Mesothelial cell of epicardium (in vitro differentiated cells): ENCODE measurements at regions not wholly inside any gene's neighbourhood (a gene's known extent, or its start where the extent isn't known, plus 50 kb on each side); places are given as distances from the start of the nearest gene placed in this dataset.
"Not testable (repeated sequence)": the region's sequence is repeated elsewhere in the genome, so short reads cannot be mapped to it uniquely, and the experiment has no call there.

Experiments
- DNase-seq, 2 experiments: peaks; one replicate each; pipeline ENCODE4 v3.0.0; 2021; ENCODE audit warnings: low spot score in 2 of 2; ENCODE audit not compliant: unreplicated experiment in 2 of 2
- H3K27ac Mint-ChIP-seq: 2 replicates; pipeline ENCODE4 v1.8.0; 2021; ENCODE audit warnings: mixed read lengths
- H3K27me3 Mint-ChIP-seq: 2 replicates; pipeline ENCODE4 v1.8.0; 2021; ENCODE audit warnings: low read depth, mixed read lengths
- H3K36me3 Mint-ChIP-seq: 2 replicates; pipeline ENCODE4 v1.8.0; 2021; ENCODE audit warnings: mixed read lengths
- H3K4me1 Mint-ChIP-seq: 2 replicates; pipeline ENCODE4 v1.8.0; 2021; ENCODE audit warnings: mixed read lengths
- H3K4me3 Mint-ChIP-seq: 2 replicates; pipeline ENCODE4 v1.8.0; 2021; ENCODE audit warnings: mild to moderate bottlenecking, moderate library complexity, mixed read lengths
- H3K9me3 Mint-ChIP-seq: 2 replicates; pipeline ENCODE4 v1.8.0; 2021; ENCODE audit warnings: mixed read lengths
- CTCF ChIP-seq: fragments of 200-600 bp; sonication (generic); IDR thresholded peaks from one replicate; pipeline ENCODE4 v1.5.0; 2021; ENCODE audit warnings: antibody characterized with exemption; ENCODE audit not compliant: unreplicated experiment

DNA sequence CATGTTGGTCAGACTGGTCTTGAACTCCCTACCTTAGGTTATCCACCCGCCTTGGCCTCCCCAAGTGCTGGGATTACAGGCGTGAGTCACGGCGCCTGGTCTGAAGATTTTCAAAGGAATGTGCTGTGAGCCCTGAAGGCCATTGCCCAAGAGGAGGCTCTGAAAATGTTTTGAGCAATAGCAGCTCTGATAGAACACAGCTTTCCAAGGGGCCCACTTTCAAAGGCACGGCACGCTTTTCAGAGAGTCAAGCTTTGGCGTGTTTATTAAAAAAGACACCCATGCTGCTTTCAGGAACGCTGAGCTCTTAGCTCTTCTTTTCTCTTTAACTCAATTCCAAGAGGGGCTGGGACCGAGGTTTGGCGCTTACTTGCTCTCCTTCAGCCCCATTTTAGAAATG, 73.8 kb upstream of the CDON start:
- no peaks in the 10 kb centered on the region for H3K27me3 Mint-ChIP-seq
- H3K4me1 Mint-ChIP-seq = peaks cover 92% of the 10 kb centered on the region
- H3K36me3 Mint-ChIP-seq = no peaks in the 10 kb centered on the region
- H3K27ac Mint-ChIP-seq = peak overlapping the region; percentile 83
- H3K4me3 Mint-ChIP-seq = no peak overlapping the region
- no peaks in the 10 kb centered on the region for H3K9me3 Mint-ChIP-seq
- no peak for TF ChIP-seq CTCF
- DNase-seq = no peak

DNA sequence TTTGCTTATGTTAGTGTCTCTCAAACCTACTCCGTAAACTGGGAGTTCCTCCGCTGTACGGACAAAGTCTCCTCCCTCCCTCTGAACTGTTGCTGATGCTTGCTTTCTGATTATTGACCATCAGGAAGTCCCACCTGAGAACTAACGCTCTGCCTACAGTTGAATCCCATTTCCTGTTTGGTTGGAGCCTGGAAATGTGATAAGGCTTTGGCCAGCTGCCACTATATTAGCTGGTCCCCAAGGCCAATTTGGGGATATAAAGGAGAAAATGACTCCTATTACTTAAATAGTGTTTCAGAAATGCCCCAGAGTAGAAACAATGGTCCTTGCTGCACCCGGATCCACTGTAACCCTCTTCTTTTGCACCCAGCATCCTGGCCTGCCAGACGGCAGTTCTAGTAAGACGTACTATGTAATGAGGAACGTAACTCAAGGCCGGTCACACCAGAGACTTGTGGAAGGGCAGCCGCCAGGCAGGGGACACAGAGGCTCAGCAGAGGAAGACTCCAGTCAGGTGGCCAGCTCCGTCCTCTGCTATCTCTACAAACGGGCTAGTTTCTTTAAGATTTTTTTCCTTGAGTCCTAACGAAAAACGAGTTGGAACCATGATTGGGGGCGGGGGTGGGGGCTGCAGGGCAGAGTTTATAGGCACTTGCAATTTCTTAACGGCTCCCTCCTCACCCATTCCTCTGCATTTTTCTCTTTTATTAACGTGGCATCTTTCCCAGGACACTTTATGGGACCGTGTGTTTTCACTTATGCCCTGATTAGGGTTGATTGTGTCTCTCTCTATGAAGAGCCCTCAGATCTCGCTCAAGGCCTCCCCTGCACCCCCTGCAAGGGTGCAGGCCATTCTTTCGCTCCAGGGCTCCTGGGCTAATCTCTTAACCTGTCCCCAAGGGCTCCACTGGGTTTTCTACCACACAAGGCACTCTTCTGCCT, 72.8 kb upstream of the CDON start:
- Mint-ChIP-seq H3K4me3 (peak overlapping the region; percentile 17), H3K4me1 (peaks cover 89% of the 10 kb centered on the region)

DNA sequence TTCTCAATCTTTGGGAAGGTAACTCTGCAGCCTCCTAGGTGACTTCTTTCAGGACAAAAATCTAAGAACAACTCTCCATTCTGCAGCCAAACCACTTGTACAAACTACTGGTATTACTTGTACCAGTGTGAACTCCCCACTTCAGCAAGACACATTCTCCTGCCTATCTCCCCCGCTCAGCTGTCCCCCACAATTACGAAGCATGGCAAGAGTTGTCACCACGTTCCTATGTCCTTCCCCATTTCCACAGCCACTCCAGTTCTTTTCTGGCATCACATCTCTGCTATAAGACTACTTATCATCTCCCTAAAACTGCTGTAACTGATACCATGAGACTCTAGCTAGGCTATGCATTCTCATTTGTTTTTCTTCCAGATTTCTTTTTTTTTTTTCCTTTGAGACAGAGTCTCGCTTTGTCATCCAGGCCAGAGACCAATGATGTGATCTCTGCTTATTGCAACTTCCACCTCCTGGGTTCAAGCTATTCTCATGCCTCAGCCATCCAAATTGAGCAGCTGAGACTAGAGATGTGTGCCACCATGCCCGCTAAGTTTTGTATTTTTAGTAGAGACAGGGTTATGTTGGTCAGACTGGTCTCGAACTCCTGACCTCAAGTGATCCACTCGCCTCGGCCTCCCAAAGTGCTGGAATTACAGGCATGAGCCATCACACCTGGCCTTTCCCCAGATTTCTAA, 71.9 kb upstream of the CDON start:
- Mint-ChIP-seq H3K9me3 (no peaks in the 10 kb centered on the region), H3K27ac (peak overlapping the region; percentile 83), H3K4me1 (peaks cover 89% of the 10 kb centered on the region), H3K36me3 (no peaks in the 10 kb centered on the region), H3K27me3 (no peaks in the 10 kb centered on the region), H3K4me3 (no peak overlapping the region)
- no peak for TF ChIP-seq CTCF
- DNase-seq = no peak

More for the DNA sequence above, 72.8 kb upstream of the CDON start:
- Mint-ChIP-seq H3K27ac (peak overlapping the region; percentile 83), H3K27me3 (no peaks in the 10 kb centered on the region), H3K9me3 (no peaks in the 10 kb centered on the region), H3K36me3 (no peaks in the 10 kb centered on the region)
- TF ChIP-seq CTCF = no peak
- DNase-seq = no peak

GRCh38 chr11:126133901-126134300, 71.2 kb upstream of the CDON start:
- no peak for DNase-seq
- Mint-ChIP-seq H3K27me3 (no peaks in the 10 kb centered on the region), H3K27ac (peak overlapping the region; percentile 100), H3K9me3 (no peaks in the 10 kb centered on the region), H3K36me3 (no peaks in the 10 kb centered on the region), H3K4me1 (peaks cover 89% of the 10 kb centered on the region), H3K4me3 (no peak overlapping the region)
- no peak for TF ChIP-seq CTCF

DNA sequence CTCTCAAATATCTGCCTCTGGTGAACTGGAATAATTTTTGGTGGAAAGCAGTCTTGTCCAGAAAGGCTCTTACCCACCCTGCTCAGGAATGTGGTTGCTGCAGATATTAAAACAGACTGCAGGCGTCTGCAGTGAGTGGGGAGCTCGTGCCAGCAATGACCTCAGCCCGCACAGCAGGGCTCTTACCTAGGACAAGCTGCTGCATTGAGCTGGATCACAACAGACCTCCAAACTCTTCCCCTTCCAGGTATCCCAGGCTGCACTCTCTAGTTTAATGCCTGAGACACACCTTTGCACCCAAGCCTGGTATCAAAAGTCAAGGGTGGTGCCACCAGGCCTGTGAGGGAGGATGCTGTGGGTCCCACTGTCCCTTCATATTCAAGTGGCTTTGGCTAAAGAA, 69.7 kb upstream of the CDON start:
- no peaks in the 10 kb centered on the region for H3K27me3 Mint-ChIP-seq
- TF ChIP-seq CTCF = no peak
- no peak for DNase-seq
- H3K36me3 Mint-ChIP-seq = no peaks in the 10 kb centered on the region
- peak overlapping the region; percentile 40 for H3K4me3 Mint-ChIP-seq
- H3K9me3 Mint-ChIP-seq = no peaks in the 10 kb centered on the region
- H3K27ac Mint-ChIP-seq = peak overlapping the region; percentile 100
- peaks cover 94% of the 10 kb centered on the region for H3K4me1 Mint-ChIP-seq

DNA sequence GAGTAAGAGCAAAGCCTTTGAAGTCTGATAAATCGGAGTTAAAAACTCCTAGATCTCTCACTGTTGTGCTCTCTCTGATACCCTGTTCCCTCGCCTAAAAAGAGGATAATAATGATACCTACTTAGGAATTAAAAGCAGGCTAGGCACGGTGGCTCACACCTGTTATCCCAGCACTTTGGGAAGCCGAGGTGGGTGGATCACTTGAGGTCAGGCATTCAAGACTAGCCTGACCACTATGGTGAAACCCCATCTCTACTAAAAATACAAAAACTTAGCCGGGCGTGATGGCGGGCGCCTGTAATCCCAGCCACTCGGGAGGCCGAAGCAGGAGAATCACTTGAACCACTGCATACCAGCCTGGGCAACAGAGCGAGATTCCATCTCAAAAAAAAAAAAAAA, 68.1 kb upstream of the CDON start:
- DNase-seq = not testable (repeated sequence)

More for the DNA sequence above, 68.1 kb upstream of the CDON start:
- H3K36me3 Mint-ChIP-seq, H3K4me3 Mint-ChIP-seq, H3K27me3 Mint-ChIP-seq, H3K9me3 Mint-ChIP-seq: not testable (repeated sequence)
- Mint-ChIP-seq H3K27ac (peak overlapping the region; percentile 96), H3K4me1 (peaks cover 88% of the 10 kb centered on the region)
